Heart left ventricle (tissue), 16 donors: ENCODE measurements at regions not wholly inside any gene's neighbourhood (a gene's known extent, or its start where the extent isn't known, plus 50 kb on each side); places are given as distances from the start of the nearest gene placed in this dataset.
A peak's percentile ranks its signal among the peaks of the same experiment; 100 is the strongest.

Experiments
- ATAC-seq, 4 donors: fragments of 200-7000 bp; cut with Tn5 transposase; one replicate each; pipeline ENCODE4 v1.9.1; 2020 to 2022; ENCODE audit warnings: moderate library complexity in 4 of 4, mild to moderate bottlenecking in 3 of 4, moderate number of reproducible peaks in 1 of 4
- DNase-seq, 5 donors: peaks; one replicate each; pipeline ENCODE4 v3.0.0-alpha.2; 2020
- H3K27ac ChIP-seq, 12 donors: fragments of 200-600 bp; sonication (generic) in 4 of 12; one replicate each; pipeline versions ENCODE4 v1.5.0 to v1.8.0; 2016 to 2022; ENCODE audit warnings: mild to moderate bottlenecking in 2 of 12
- H3K27me3 ChIP-seq, 9 donors: fragments of 200-600 bp; sonication (generic) in 2 of 9; one replicate each; pipeline versions ENCODE4 v1.5.1 to v1.8.0; 2016 to 2022; ENCODE audit warnings: mild to moderate bottlenecking in 3 of 9
- H3K36me3 ChIP-seq, 9 donors: fragments of 200-600 bp; sonication (generic) in 2 of 9; one replicate each; pipeline versions ENCODE4 v1.5.0 to v1.8.0; 2018 to 2022; ENCODE audit warnings: mild to moderate bottlenecking in 2 of 9
- H3K4me1 ChIP-seq, 12 donors: fragments of 200-600 bp; sonication (generic) in 4 of 12; one replicate each; pipeline versions ENCODE4 v1.5.0 to v1.8.0; 2016 to 2022; ENCODE audit warnings: mild to moderate bottlenecking in 3 of 12
- H3K4me3 ChIP-seq, 12 donors: fragments of 200-600 bp; sonication (generic) in 4 of 12; one replicate each; pipeline versions ENCODE4 v1.5.0 to v1.8.0; 2017 to 2022; ENCODE audit warnings: mild to moderate bottlenecking in 9 of 12, moderate library complexity in 4 of 12
- H3K9me3 ChIP-seq, 12 donors: fragments of 200-600 bp; sonication (generic) in 4 of 12; one replicate each; pipeline versions ENCODE4 v1.5.0 to v1.8.0; 2016 to 2022; ENCODE audit warnings: mild to moderate bottlenecking in 1 of 12
- CTCF ChIP-seq, 12 donors: fragments of 200-600 bp; sonication (generic) in 4 of 12; IDR thresholded peaks; one replicate each; pipeline versions ENCODE4 v1.5.0 to v1.8.0; 2018 to 2022; ENCODE audit warnings: antibody characterized with exemption in 12 of 12, mild to moderate bottlenecking in 5 of 12
- POLR2A ChIP-seq, 2 donors: fragments of 450-650 bp; IDR thresholded peaks; one replicate each; pipeline ENCODE4 v1.6.1; 2017; ENCODE audit warnings: antibody characterized with exemption in 2 of 2, mild to moderate bottlenecking in 2 of 2, moderate library complexity in 2 of 2
- WGBS, 4 donors: extraction: QIAGEN DNeasy Blood & Tissue Kit in 2 of 4; methylation state at CpG; one replicate each; pipeline versions ENCODE4 v1.1.5 to v1.1.7; 2013 to 2018; 5-methylcytosine and 5-hydroxymethylcytosine counted together
- intact Hi-C, 10 donors: fragments of 100-400 bp; cut with DNase I; formaldehyde crosslinking; loops; one replicate each; pipeline versions ENCODE4 v1.11.1 to v1.14.2; 2022
- donor health status: ischemic (EF 13 %, LVEDD 7.1; RV severe dilation, severe dysfunction).
- donor health status: healthy with polysubstance abuse.
- donor health status: DM: no; HTN: yes; CAD: no.
- donor health status: DM: no; HTN: no; CAD: no.
- donor health status: ischemic (EF 25% LVEDD 6.9; RV normal size, moderate dysfunction).
- donor health status: ischemic (EF 25% LVEDD 5.7; RV mildly dilated, moderate dysfunction).
- donor health status: healthy.
- donor health status: DM: yes; HTN: yes; CAD: no.
- donor health status: ischemic (EF 35%, LVEDD 5.7; RV mildly dilated, moderate dysfunction).
- donor health status: nonischemic (EF 11% LVEDD 7.7; RV severe dilation, severe dysfunction).
- donor health status: DM: yes; HTN: yes; CAD: no.
- donor health status: PGD.
- donor health status: ischemic (EF 29% LVEDD 5.4; RV normal size, mild dysfunction).
- donor health status: nonischemic (EF 23%, LVEDD 6.1; RV moderate dilation, normal function).

DNA sequence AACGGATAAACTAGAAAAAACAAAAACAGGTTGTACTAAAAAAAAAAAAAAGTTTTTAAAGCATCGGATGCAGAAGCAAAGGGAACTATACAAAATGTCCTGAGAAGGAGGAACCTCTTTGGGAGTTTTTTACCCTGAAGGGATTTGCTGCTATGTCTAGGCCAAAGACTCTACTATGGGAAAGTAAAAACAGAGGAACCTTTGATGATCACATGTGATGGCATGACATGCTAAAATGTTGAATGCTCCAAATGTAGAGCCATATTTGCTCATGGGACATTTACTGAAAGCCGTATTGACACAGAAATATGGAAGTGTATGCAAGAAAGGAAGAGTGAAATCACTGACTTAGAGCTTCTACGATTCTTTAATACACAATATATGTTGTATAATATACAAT, 992.0 kb upstream of the ZEB2 start:
- H3K27ac ChIP-seq = no peak overlapping the region
- DNase-seq = no peak
- no peaks in the 10 kb centered on the region for H3K4me1 ChIP-seq
- H3K36me3 ChIP-seq = no peaks in the 10 kb centered on the region
- no peak for ATAC-seq
- peaks cover 0 to 6% (median 0%) of the 10 kb centered on the region in 12 donors for H3K9me3 ChIP-seq
- no peak for TF ChIP-seq POLR2A (IDR thresholded peaks at IDR 0.05)
- no peak for TF ChIP-seq CTCF (IDR thresholded peaks at IDR 0.05)
- WGBS, 4 donors = 87 to 92% (median 89%) methylated on average over 4 of the region's 4 CpGs
- H3K27me3 ChIP-seq = no peaks in the 10 kb centered on the region
- intact Hi-C loops = no loop called here
- H3K4me3 ChIP-seq = no peak overlapping the region

GRCh38 chr2:145503511-145503910, 983.6 kb upstream of the ZEB2 start:
- Histone ChIP-seq H3K4me1 (no peaks in the 10 kb centered on the region), H3K27me3 (no peaks in the 10 kb centered on the region), H3K27ac (no peak overlapping the region), H3K9me3 (peaks cover 0 to 3% (median 0%) of the 10 kb centered on the region in 12 donors), H3K4me3 (no peak overlapping the region), H3K36me3 (no peaks in the 10 kb centered on the region)
- 70 to 74% (median 72%) methylated on average over 3 of the region's 3 CpGs for WGBS, 4 donors
- ATAC-seq (no peak), DNase-seq (no peak)
- intact Hi-C loops = no loop called here
- TF ChIP-seq CTCF (IDR thresholded peaks at IDR 0.05) = no peak
- TF ChIP-seq POLR2A (IDR thresholded peaks at IDR 0.05) = no peak

- intact Hi-C loops = no loop called here
- DNase-seq = no peak
- no peaks in the 10 kb centered on the region for H3K27me3 ChIP-seq
- H3K4me1 ChIP-seq = no peaks in the 10 kb centered on the region
- H3K27ac ChIP-seq = no peak overlapping the region
- TF ChIP-seq POLR2A (IDR thresholded peaks at IDR 0.05) (no peak), CTCF (IDR thresholded peaks at IDR 0.05) (no peak)
- no peak for ATAC-seq
- H3K9me3 ChIP-seq = peaks cover 0 to 3% (median 0%) of the 10 kb centered on the region in 12 donors
- 83 to 88% (median 86%) methylated on average over 3 of the region's 3 CpGs for WGBS, 4 donors
- no peaks in the 10 kb centered on the region for H3K36me3 ChIP-seq
- no peak overlapping the region for H3K4me3 ChIP-seq
Measured at GRCh38 chr2:145501920-145502319, 982.0 kb upstream of the ZEB2 start.

- TF ChIP-seq POLR2A (IDR thresholded peaks at IDR 0.05) (no peak), CTCF (IDR thresholded peaks at IDR 0.05) (no peak)
- intact Hi-C loops = no loop called here
- DNase-seq (no peak), ATAC-seq (peak in 1 of 4 donors; percentile 47)
- Histone ChIP-seq H3K9me3 (peaks cover 0 to 18% (median 3%) of the 10 kb centered on the region in 12 donors), H3K27me3 (no peaks in the 10 kb centered on the region), H3K36me3 (no peaks in the 10 kb centered on the region), H3K27ac (no peak overlapping the region), H3K4me3 (no peak overlapping the region), H3K4me1 (no peaks in the 10 kb centered on the region)
- WGBS, 4 donors = 78 to 90% (median 82%) methylated on average over 3 of the region's 3 CpGs
Measured at GRCh38 chr2:145495590-145495989, 975.7 kb upstream of the ZEB2 start.
